ENCODE measurements at regions not wholly inside any gene's neighbourhood (a gene's known extent, or its start where the extent isn't known, plus 50 kb on each side); places are given as distances from the start of the nearest gene placed in this dataset.

- Mint-ChIP-seq H3K9me3 (peaks cover 0 to 3% (median 0%) of the 10 kb centered on the region in 7 donors), H3K4me3 (no peak overlapping the region), H3K4me1 (no peaks in the 10 kb centered on the region), H3K27ac (no peak overlapping the region), H3K27me3 (no peaks in the 10 kb centered on the region), H3K36me3 (no peaks in the 10 kb centered on the region)
- no peak for ATAC-seq (ENCODE audit: low read depth in 2 of 2)
- DNase-seq: no peak
Measured at GRCh38 chr15:37221671-37222145, 121.4 kb upstream of the MEIS2 start.

DNA sequence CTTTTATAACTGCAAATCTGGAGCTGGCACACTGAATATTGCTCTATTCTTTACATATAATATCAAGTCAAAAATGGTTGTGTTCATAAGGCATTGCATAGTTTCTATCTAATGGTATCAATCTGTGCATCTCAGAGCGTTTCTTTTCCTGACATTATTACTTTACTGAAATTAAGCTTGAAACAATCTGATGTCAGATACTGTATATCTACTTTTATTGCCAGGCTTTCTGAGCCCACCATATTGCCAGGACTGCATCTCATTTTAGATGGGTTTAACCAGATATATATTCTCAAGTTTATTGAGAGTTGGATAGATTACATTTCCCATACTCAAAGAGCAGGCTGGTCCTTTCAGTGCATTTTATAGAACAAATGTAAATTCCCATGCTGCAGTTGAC lies 122.7 kb upstream of the MEIS2 start:
- H3K4me1 Mint-ChIP-seq: no peaks in the 10 kb centered on the region
- no peak overlapping the region for H3K4me3 Mint-ChIP-seq
- no peak for ATAC-seq (ENCODE audit: low read depth in 2 of 2)
- no peaks in the 10 kb centered on the region for H3K36me3 Mint-ChIP-seq
- no peak overlapping the region for H3K27ac Mint-ChIP-seq
- H3K27me3 Mint-ChIP-seq: no peaks in the 10 kb centered on the region
- peaks cover 0 to 4% (median 0%) of the 10 kb centered on the region in 7 donors for H3K9me3 Mint-ChIP-seq
- no peak for DNase-seq

DNA sequence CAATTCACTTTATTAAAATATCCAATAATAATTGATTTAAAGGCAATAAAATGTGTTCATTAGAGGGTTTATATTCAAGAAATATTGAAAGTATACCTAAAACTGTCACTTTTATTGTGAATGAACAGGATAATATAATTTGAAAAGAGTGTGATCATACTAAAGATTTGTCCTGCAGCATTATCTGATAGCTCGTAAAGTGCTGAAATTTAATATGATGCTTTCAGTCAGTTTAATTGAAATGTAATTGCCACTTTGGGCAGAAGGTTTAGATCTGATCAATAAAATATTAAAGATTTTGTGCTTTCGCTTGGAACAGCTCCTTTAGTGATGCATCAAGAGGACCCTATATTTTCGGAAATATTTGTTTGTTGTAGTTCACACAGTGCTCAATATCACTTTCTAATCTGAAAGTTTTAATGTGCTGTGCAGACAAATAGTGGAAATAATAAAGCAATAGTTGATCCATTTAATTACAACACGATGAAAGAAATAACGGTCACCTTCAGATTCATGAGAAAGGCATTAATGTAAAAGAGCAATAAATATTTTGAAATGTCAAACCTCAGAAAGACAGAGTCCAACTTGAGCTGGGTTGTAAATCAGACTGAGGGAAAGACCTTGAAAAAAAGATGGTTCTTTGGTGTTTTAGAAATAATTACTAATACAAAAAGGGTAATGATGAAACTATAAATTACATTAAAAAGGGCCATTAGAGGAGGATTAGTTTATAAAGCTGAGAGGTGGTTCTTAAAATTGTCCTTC lies 129.7 kb upstream of the MEIS2 start:
- H3K4me1 Mint-ChIP-seq: no peaks in the 10 kb centered on the region

DNA sequence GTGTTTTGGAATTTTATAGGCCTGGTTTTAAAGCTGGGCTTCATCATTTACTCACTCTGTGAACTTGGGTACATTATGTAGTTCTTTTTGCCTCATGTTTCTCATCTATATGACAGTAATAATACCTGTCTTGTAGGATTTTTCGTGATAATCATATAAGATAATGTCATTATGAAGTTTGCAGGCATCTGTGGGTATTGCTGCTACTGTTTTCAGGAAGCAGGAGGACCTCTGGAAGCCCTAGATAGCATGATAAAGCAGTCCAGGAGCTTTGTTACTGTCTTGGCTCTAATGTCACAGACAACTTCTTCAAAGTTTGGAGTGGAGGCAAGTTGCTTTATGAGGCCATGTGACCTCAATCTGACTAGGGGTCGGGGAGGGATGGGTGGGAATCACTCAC lies 145.0 kb upstream of the MEIS2 start:
- Mint-ChIP-seq H3K9me3 (peaks cover 0 to 7% (median 2%) of the 10 kb centered on the region in 7 donors), H3K36me3 (no peaks in the 10 kb centered on the region), H3K27me3 (no peaks in the 10 kb centered on the region), H3K4me3 (no peak overlapping the region), H3K27ac (no peak overlapping the region), H3K4me1 (no peaks in the 10 kb centered on the region)
- DNase-seq (no peak), ATAC-seq (ENCODE audit: low read depth in 2 of 2) (no peak)

More for the DNA sequence above, 129.7 kb upstream of the MEIS2 start:
- ATAC-seq (ENCODE audit: low read depth in 2 of 2) (no peak), DNase-seq (no peak)
- H3K9me3 Mint-ChIP-seq: peaks cover 0 to 8% (median 3%) of the 10 kb centered on the region in 7 donors
- no peak overlapping the region for H3K27ac Mint-ChIP-seq
- H3K4me3 Mint-ChIP-seq: no peak overlapping the region
- no peaks in the 10 kb centered on the region for H3K36me3 Mint-ChIP-seq
- no peaks in the 10 kb centered on the region for H3K27me3 Mint-ChIP-seq

DNA sequence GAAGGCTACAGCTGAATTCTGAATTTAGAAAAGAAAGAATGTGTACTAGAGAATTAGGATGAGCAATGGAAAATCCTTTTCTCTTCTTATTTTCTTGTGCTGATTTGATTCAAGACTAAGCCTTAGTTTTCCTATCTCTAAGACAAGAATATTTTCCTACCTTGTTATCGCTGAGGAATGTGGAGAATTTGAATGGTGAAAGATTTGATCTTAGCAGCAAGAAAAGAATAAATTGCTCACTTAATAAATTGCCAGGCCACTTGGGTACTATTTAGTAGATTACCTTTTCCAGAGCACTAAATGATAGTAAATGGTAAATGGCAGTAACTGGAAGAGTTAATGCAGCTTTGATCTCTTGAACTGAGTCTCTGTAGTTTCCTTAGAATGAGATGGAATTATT lies 145.7 kb upstream of the MEIS2 start:
- no peaks in the 10 kb centered on the region for H3K4me1 Mint-ChIP-seq
- no peak overlapping the region for H3K4me3 Mint-ChIP-seq
- no peak for DNase-seq
- no peak overlapping the region for H3K27ac Mint-ChIP-seq
- no peaks in the 10 kb centered on the region for H3K27me3 Mint-ChIP-seq
- peaks cover 0 to 3% (median 0%) of the 10 kb centered on the region in 7 donors for H3K9me3 Mint-ChIP-seq
- ATAC-seq (ENCODE audit: low read depth in 2 of 2): no peak
- H3K36me3 Mint-ChIP-seq: no peaks in the 10 kb centered on the region

- no peak overlapping the region for H3K4me3 Mint-ChIP-seq
- ATAC-seq (ENCODE audit: low read depth in 2 of 2): no peak
Measured at GRCh38 chr15:37246856-37247255, 146.5 kb upstream of the MEIS2 start.

GRCh38 chr15:37249249-37249648 lies 148.9 kb upstream of the MEIS2 start:
- Mint-ChIP-seq H3K36me3 (no peaks in the 10 kb centered on the region), H3K9me3 (peaks cover 0 to 6% (median 2%) of the 10 kb centered on the region in 7 donors), H3K4me1 (no peaks in the 10 kb centered on the region), H3K27me3 (no peaks in the 10 kb centered on the region), H3K27ac (no peak overlapping the region), H3K4me3 (no peak overlapping the region)
- no peak for ATAC-seq (ENCODE audit: low read depth in 2 of 2)
- DNase-seq: no peak

More at GRCh38 chr15:37246856-37247255, 146.5 kb upstream of the MEIS2 start:
- H3K27me3 Mint-ChIP-seq: no peaks in the 10 kb centered on the region
- H3K36me3 Mint-ChIP-seq: no peaks in the 10 kb centered on the region
- DNase-seq: no peak
- peaks cover 0 to 3% (median 2%) of the 10 kb centered on the region in 7 donors for H3K9me3 Mint-ChIP-seq
- H3K4me1 Mint-ChIP-seq: no peaks in the 10 kb centered on the region
- no peak overlapping the region for H3K27ac Mint-ChIP-seq

- Mint-ChIP-seq H3K36me3 (no peaks in the 10 kb centered on the region), H3K4me1 (no peaks in the 10 kb centered on the region), H3K9me3 (peaks cover 0 to 6% (median 2%) of the 10 kb centered on the region in 7 donors), H3K27ac (no peak overlapping the region), H3K4me3 (no peak overlapping the region), H3K27me3 (no peaks in the 10 kb centered on the region)
- ATAC-seq (ENCODE audit: low read depth in 2 of 2) (no peak), DNase-seq (no peak)
Measured at GRCh38 chr15:37252530-37252929, 152.2 kb upstream of the MEIS2 start.

GRCh38 chr15:37253877-37254276 lies 153.5 kb upstream of the MEIS2 start:
- no peaks in the 10 kb centered on the region for H3K36me3 Mint-ChIP-seq
- H3K9me3 Mint-ChIP-seq: peaks cover 0 to 11% (median 4%) of the 10 kb centered on the region in 7 donors
- no peak overlapping the region for H3K4me3 Mint-ChIP-seq
- no peak for ATAC-seq (ENCODE audit: low read depth in 2 of 2)
- no peak overlapping the region for H3K27ac Mint-ChIP-seq
- no peaks in the 10 kb centered on the region for H3K4me1 Mint-ChIP-seq
- DNase-seq: no peak
- H3K27me3 Mint-ChIP-seq: no peaks in the 10 kb centered on the region

DNA sequence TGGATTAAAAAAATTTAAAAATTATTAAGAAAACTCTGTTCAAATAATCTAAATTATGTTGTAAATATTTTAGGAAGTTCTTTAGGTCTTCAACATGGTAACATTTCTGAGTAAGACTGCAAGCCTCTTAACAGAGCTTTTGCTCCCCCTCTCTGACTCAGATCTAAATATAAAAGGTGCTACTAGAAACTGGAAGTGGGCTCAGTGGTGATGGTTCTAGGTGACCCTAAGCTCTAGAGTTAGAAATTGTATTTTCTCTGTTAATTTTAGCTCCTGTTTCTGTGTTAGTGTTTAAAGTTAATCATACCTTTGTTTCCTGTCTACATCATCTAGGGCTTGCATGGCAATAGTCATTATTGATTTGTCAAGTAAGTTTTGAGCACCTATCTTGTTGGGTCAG lies 159.9 kb upstream of the MEIS2 start:
- Mint-ChIP-seq H3K27ac (no peak overlapping the region), H3K36me3 (no peaks in the 10 kb centered on the region), H3K9me3 (peaks cover 0 to 9% (median 3%) of the 10 kb centered on the region in 7 donors), H3K4me3 (no peak overlapping the region), H3K4me1 (no peaks in the 10 kb centered on the region), H3K27me3 (no peaks in the 10 kb centered on the region)
- ATAC-seq (ENCODE audit: low read depth in 2 of 2): no peak
- no peak for DNase-seq

DNA sequence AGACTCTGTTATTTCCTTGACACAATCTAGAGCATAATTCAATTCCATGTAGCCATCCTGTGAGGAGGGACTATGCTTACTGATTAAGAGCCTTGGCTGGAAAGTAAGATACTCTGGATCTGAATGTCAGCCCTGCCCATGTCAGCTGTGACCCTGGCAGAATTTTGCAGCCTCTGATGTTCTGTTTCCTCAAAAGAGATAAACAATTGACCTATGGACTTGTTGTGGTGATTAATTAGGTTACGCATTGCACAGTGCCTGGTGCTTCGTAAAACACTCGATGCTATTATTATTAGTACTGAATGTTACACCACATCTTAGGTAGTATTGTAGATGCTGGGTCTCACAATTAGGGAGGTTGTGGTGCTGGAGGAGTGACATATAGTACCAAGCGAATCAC lies 161.3 kb upstream of the MEIS2 start:
- Mint-ChIP-seq H3K9me3 (peaks cover 0 to 9% (median 3%) of the 10 kb centered on the region in 7 donors), H3K4me1 (no peaks in the 10 kb centered on the region), H3K27me3 (no peaks in the 10 kb centered on the region), H3K27ac (peak overlapping the region in 1 of 6 donors; percentile 16), H3K4me3 (no peak overlapping the region), H3K36me3 (no peaks in the 10 kb centered on the region)
- ATAC-seq (ENCODE audit: low read depth in 2 of 2): no peak
- no peak for DNase-seq

DNA sequence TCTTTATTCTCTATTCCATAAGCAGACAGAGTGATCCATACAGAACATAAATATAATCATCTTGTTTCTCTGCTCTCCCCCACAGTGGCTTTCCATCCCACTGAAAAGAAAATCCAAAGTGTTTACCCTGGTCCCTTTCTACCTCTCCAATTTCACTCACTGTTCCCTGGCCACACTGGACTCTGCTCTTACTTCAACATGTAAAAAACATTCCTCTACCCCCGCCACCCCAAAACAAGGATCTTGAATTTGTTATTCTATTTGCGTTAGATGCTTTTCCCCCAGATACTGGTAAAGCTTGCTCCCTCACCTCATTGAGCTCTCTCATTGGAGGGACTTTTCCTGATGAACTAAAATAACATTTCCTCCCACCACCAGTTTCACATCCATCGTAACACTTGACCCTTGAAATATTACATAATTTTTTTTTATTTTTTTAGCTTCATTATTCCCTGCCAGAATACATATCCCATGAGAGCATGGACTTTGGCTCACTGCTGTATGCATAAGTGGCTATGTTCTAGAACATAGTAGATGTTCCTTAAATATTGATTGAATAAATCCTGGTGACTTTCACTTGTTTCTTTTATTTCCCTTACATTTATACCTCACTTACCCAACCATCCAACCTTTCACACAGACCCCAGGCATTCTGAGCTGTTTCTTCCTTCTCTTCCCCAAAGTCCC lies 162.7 kb upstream of the MEIS2 start:
- H3K9me3 Mint-ChIP-seq: peaks cover 0 to 7% (median 3%) of the 10 kb centered on the region in 7 donors
- no peak for DNase-seq
- no peaks in the 10 kb centered on the region for H3K4me1 Mint-ChIP-seq
- no peaks in the 10 kb centered on the region for H3K36me3 Mint-ChIP-seq
- H3K4me3 Mint-ChIP-seq: no peak overlapping the region
- ATAC-seq (ENCODE audit: low read depth in 2 of 2): no peak
- H3K27ac Mint-ChIP-seq: no peak overlapping the region
- no peaks in the 10 kb centered on the region for H3K27me3 Mint-ChIP-seq

- Mint-ChIP-seq H3K4me1 (no peaks in the 10 kb centered on the region), H3K4me3 (no peak overlapping the region), H3K27ac (no peak overlapping the region), H3K9me3 (peaks cover 0 to 13% (median 5%) of the 10 kb centered on the region in 7 donors), H3K36me3 (no peaks in the 10 kb centered on the region), H3K27me3 (no peaks in the 10 kb centered on the region)
- DNase-seq (no peak), ATAC-seq (ENCODE audit: low read depth in 2 of 2) (no peak)
Measured at GRCh38 chr15:37289109-37289765, 188.9 kb upstream of the MEIS2 start.

DNA sequence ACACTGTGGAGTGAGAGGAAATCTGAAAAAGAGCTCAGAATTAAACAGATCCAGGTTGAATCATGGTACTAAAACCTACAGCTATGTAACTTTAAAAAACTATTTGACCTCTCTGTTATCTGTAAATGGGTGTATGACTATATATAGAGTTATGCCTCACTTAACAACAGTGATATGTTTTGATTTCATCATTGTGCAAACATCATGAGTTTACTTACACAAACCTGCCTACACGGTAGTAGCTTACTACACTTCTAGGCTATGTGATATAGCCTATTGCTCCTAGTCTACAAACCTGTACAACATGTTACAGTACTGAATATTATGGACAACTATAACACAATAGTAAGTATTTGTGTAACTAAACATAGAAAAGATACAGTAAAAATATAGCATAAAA lies 191.6 kb upstream of the MEIS2 start:
- Mint-ChIP-seq H3K36me3 (no peaks in the 10 kb centered on the region), H3K9me3 (peaks cover 0 to 12% (median 3%) of the 10 kb centered on the region in 7 donors), H3K4me3 (no peak overlapping the region), H3K4me1 (no peaks in the 10 kb centered on the region), H3K27me3 (no peaks in the 10 kb centered on the region), H3K27ac (no peak overlapping the region)
- DNase-seq (no peak), ATAC-seq (ENCODE audit: low read depth in 2 of 2) (no peak)

Data from naive B cell (primary cell).